ENCODE measurements at regions not wholly inside any gene's neighbourhood (a gene's known extent, or its start where the extent isn't known, plus 50 kb on each side); places are given as distances from the start of the nearest gene placed in this dataset.

GRCh38 chr12:114952573-114953271 is 268.7 kb upstream of the TBX3 start:
- Histone ChIP-seq H3K27ac (no peak overlapping the region), H3K36me3 (no peaks in the 10 kb centered on the region), H3K4me3 (ENCODE audit: low read depth, low read length) (no peak overlapping the region), H3K9me3 (ENCODE audit: severe bottlenecking) (no peaks in the 10 kb centered on the region), H3K27me3 (ENCODE audit: insufficient read depth, low read depth, severe bottlenecking) (peaks cover 3% of the 10 kb centered on the region)
- no peak for TF ChIP-seq CTCF (IDR thresholded peaks at IDR 0.05; ENCODE audit: low read depth, low read length)
- DNase-seq, result no peak

GRCh38 chr12:114949058-114949820 is 265.3 kb upstream of the TBX3 start:
- TF ChIP-seq CTCF (IDR thresholded peaks at IDR 0.05; ENCODE audit: low read depth, low read length), result no peak
- DNase-seq, result no peak
- Histone ChIP-seq H3K27ac (no peak overlapping the region), H3K36me3 (no peaks in the 10 kb centered on the region), H3K9me3 (ENCODE audit: severe bottlenecking) (no peaks in the 10 kb centered on the region), H3K4me3 (ENCODE audit: low read depth, low read length) (no peak overlapping the region), H3K27me3 (ENCODE audit: insufficient read depth, low read depth, severe bottlenecking) (peaks cover 5% of the 10 kb centered on the region)

- Histone ChIP-seq H3K9me3 (ENCODE audit: severe bottlenecking) (no peaks in the 10 kb centered on the region), H3K4me3 (ENCODE audit: low read depth, low read length) (no peak overlapping the region), H3K27ac (no peak overlapping the region), H3K27me3 (ENCODE audit: insufficient read depth, low read depth, severe bottlenecking) (peaks cover 5% of the 10 kb centered on the region), H3K36me3 (no peaks in the 10 kb centered on the region)
- TF ChIP-seq CTCF (IDR thresholded peaks at IDR 0.05; ENCODE audit: low read depth, low read length), result no peak
- DNase-seq, result no peak
Measured at GRCh38 chr12:114945351-114945750, 261.4 kb upstream of the TBX3 start.

- no peak for TF ChIP-seq CTCF (IDR thresholded peaks at IDR 0.05; ENCODE audit: low read depth, low read length)
- no peaks in the 10 kb centered on the region for H3K36me3 ChIP-seq
- H3K27ac ChIP-seq, result no peak overlapping the region
- H3K9me3 ChIP-seq (ENCODE audit: severe bottlenecking), result no peaks in the 10 kb centered on the region
- H3K4me3 ChIP-seq (ENCODE audit: low read depth, low read length), result no peak overlapping the region
- no peak for DNase-seq
- peaks cover 5% of the 10 kb centered on the region for H3K27me3 ChIP-seq (ENCODE audit: insufficient read depth, low read depth, severe bottlenecking)
Measured at GRCh38 chr12:114944736-114945135, 260.8 kb upstream of the TBX3 start.

GRCh38 chr12:114943601-114944000 is 259.6 kb upstream of the TBX3 start:
- no peaks in the 10 kb centered on the region for H3K9me3 ChIP-seq (ENCODE audit: severe bottlenecking)
- no peak overlapping the region for H3K27ac ChIP-seq
- peaks cover 6% of the 10 kb centered on the region for H3K27me3 ChIP-seq (ENCODE audit: insufficient read depth, low read depth, severe bottlenecking)
- H3K4me3 ChIP-seq (ENCODE audit: low read depth, low read length), result no peak overlapping the region
- DNase-seq, result no peak
- H3K36me3 ChIP-seq, result no peaks in the 10 kb centered on the region
- no peak for TF ChIP-seq CTCF (IDR thresholded peaks at IDR 0.05; ENCODE audit: low read depth, low read length)

All from WERI-Rb-1 (cell line).